Pancreas (tissue), 10 donors: ENCODE measurements at regions not wholly inside any gene's neighbourhood (a gene's known extent, or its start where the extent isn't known, plus 50 kb on each side); places are given as distances from the start of the nearest gene placed in this dataset.
"Not testable (repeated sequence)": the region's sequence is repeated elsewhere in the genome, so short reads cannot be mapped to it uniquely, and the experiment has no call there.

Experiments
- ATAC-seq, 4 donors: fragments of 200-7000 bp; cut with Tn5 transposase; one replicate each; pipeline versions ENCODE4 v1.8.0 to v1.9.1; 2020; ENCODE audit warnings: mild to moderate bottlenecking in 4 of 4, moderate library complexity in 4 of 4
- DNase-seq, 6 donors: peaks; one replicate each; pipeline ENCODE4 v3.0.0-alpha.2; 2020
- FAIRE-seq: peaks from 2 replicates; lab custom pipeline; 2012; peaks lifted over from hg19 to GRCh38; lab: Jason Lieb, UNC
- H3K27ac ChIP-seq, 4 donors: fragments of 200-600 bp; sonication (generic); 1 replicate in 3 of 4; 2 replicates in 1 of 4; pipeline versions ENCODE4 v1.5.0 to v1.8.0; 2020
- H3K27me3 ChIP-seq, 4 donors: fragments of 200-600 bp; one replicate each; pipeline ENCODE4 v1.8.0; 2021
- H3K36me3 ChIP-seq, 3 donors: fragments of 200-600 bp; sonication (generic) in 1 of 3; one replicate each; pipeline versions ENCODE4 v1.5.0 to v1.8.0; 2020 to 2021
- H3K4me1 ChIP-seq, 3 donors: fragments of 200-600 bp; one replicate each; pipeline ENCODE4 v1.8.0; 2021
- H3K4me3 ChIP-seq, 4 donors: fragments of 200-600 bp; sonication (generic) in 2 of 4; one replicate each; pipeline versions ENCODE4 v1.5.0 to v1.8.0; 2020 to 2021
- H3K9me3 ChIP-seq, 4 donors: fragments of 200-600 bp; one replicate each; pipeline ENCODE4 v1.8.0; 2021
- WGBS, 2 donors: extraction: QIAGEN DNeasy Blood & Tissue Kit; methylation state at CpG; one replicate each; pipeline ENCODE4 v1.1.7; 2013; 5-methylcytosine and 5-hydroxymethylcytosine counted together
- intact Hi-C, 3 donors: fragments of 100-400 bp; cut with DNase I; formaldehyde crosslinking; loops; one replicate each; pipeline versions ENCODE4 v1.11.1 to v1.14.2; 2022
- TF ChIP-seq, protein P1 (sequence below), 4 donors: fragments of 200-600 bp; sonication (generic) in 3 of 4; IDR thresholded peaks; one replicate each; pipeline versions ENCODE4 v1.5.0 to v1.8.0; 2021; ENCODE audit warnings: antibody characterized with exemption in 4 of 4
- donor health status: healthy with polysubstance abuse.
- donor health status: DM: no; HTN: no; CAD: no; lungs with moderate emphysema.
- donor health status: DM: no; HTN: no; CAD: no.
- donor health status: control.
- donor health status: control.
- donor health status: Bipolar disorder and iron deficiency.
- donor health status: DM: yes; HTN: yes; CAD: no.
- donor health status: DM: no; HTN: no; CAD: no.
- donor health status: DM: no; HTN: no; CAD: no.
- donor health status: DM: yes; HTN: yes; CAD: no.

DNA sequence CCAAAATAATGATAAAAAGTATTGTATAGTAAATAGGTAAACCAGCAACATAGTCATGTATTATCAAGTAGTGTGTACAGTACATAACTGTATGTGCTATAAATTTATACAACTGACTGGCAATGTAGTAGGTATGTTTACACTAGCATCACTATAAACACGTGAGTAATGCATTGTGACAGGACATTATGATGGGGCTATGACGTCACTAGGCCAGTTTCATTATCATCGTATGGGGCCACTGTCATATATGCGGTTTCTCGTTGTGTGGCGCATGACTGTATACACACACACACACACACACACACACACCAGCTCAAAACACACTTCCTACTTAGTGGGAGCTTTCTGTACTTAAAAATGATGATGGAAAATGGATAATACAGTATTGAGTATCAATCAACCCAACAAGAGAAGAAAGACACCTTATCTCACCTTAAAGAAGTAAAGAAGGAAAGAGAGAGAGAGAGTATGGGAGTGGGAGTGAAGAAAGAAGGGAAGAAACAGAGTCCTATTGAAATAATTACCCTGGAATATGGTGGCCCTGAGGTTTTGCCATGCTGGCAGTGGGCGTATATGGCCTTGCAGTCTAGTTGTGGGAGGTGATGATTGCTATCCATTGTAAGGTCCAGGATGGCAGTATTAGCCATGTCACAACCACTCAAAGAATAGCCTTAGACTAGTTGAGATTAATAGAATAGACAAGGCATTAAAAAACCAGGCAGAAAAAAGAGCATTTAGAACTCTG lies 186.4 kb upstream of the ZNF521 start:
- no peak for FAIRE-seq
- DNase-seq, result no peak
- TF ChIP-seq, protein P1, sequence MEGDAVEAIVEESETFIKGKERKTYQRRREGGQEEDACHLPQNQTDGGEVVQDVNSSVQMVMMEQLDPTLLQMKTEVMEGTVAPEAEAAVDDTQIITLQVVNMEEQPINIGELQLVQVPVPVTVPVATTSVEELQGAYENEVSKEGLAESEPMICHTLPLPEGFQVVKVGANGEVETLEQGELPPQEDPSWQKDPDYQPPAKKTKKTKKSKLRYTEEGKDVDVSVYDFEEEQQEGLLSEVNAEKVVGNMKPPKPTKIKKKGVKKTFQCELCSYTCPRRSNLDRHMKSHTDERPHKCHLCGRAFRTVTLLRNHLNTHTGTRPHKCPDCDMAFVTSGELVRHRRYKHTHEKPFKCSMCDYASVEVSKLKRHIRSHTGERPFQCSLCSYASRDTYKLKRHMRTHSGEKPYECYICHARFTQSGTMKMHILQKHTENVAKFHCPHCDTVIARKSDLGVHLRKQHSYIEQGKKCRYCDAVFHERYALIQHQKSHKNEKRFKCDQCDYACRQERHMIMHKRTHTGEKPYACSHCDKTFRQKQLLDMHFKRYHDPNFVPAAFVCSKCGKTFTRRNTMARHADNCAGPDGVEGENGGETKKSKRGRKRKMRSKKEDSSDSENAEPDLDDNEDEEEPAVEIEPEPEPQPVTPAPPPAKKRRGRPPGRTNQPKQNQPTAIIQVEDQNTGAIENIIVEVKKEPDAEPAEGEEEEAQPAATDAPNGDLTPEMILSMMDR (IDR thresholded peaks at IDR 0.05), result no peak
- Histone ChIP-seq H3K36me3 (no peaks in the 10 kb centered on the region), H3K27ac (no peak overlapping the region), H3K4me1 (no peaks in the 10 kb centered on the region), H3K27me3 (no peaks in the 10 kb centered on the region), H3K4me3 (no peak overlapping the region), H3K9me3 (no peaks in the 10 kb centered on the region)
- 70 to 83% methylated on average over 7 of the region's 7 CpGs for WGBS, 2 donors
- intact Hi-C loops, result no loop called here
- ATAC-seq, result no peak

DNA sequence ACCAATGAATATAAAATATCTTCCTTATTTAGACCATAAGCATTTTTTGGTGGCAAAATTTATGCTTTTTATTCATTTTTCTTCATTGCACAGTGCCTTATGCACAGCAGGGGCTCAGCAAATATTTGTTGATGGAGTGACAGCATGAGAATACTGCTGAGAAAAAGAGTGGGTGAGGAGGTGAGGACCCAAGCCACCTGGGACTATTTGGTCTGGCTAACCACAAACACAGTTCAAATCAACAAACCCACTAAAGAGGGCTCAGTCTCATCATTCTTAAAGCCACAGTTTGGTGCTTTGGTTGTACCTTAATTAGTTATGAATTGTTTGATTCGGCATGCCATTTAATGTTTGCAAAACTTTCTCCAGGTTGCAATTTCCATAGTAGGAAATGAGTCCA lies 183.5 kb upstream of the ZNF521 start:
- H3K27ac ChIP-seq, result no peak overlapping the region
- no peaks in the 10 kb centered on the region for H3K27me3 ChIP-seq
- DNase-seq (no peak), FAIRE-seq (no peak), ATAC-seq (no peak)
- no peaks in the 10 kb centered on the region for H3K9me3 ChIP-seq
- H3K4me1 ChIP-seq, result no peaks in the 10 kb centered on the region
- TF ChIP-seq, protein P1 (IDR thresholded peaks at IDR 0.05), result no peak
- WGBS, 2 donors, result 64 to 72% methylated on average over 1 of the region's 1 CpG
- intact Hi-C loops, result no loop called here
- no peak overlapping the region for H3K4me3 ChIP-seq
- H3K36me3 ChIP-seq, result no peaks in the 10 kb centered on the region

DNA sequence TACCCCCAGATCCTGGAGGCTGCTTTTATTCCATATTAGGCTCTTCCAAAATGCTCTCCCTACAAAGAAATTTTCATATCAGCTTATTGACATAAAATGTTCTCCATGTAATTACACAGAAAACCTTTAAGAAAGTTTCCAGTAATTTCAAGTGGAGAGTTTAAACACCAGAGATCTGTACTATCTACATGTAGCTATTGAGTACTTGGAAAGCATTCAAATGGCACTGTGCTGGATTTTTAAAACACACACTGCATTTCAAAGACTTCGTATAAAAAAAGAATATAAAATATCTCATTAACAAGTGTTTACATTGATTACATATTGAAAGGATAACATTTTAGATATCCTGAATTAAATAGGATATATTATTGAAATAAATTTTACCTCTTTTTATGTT lies 182.4 kb upstream of the ZNF521 start:
- Histone ChIP-seq H3K9me3 (no peaks in the 10 kb centered on the region), H3K27ac (no peak overlapping the region), H3K4me3 (no peak overlapping the region), H3K36me3 (no peaks in the 10 kb centered on the region), H3K27me3 (peaks cover 0 to 2% (median 0%) of the 10 kb centered on the region in 4 donors), H3K4me1 (no peaks in the 10 kb centered on the region)
- TF ChIP-seq, protein P1 (IDR thresholded peaks at IDR 0.05), result no peak
- 24 to 39% methylated on average over 1 of the region's 1 CpG for WGBS, 2 donors
- FAIRE-seq (no peak), ATAC-seq (no peak), DNase-seq (no peak)
- intact Hi-C loops, result no loop called here

DNA sequence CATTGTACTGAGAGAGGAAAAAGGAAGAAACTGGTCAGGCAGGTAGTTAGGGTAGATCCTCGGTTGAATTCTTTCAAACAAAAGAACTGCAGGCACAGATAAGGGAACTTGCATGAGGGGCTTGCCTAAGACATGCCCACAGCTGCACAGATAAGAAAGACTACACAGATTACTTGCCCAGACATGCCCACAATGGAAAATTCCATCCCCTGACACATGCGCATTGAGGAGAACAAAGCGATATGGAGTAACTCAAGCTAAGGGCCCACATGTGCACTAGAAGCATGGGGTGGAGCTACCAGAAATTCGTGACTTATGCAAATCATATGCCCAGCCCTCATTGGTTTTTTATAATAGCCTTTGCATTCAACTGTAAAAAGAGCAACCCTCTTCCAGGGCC lies 181.3 kb upstream of the ZNF521 start:
- Histone ChIP-seq H3K27ac (no peak overlapping the region), H3K9me3 (no peaks in the 10 kb centered on the region), H3K4me3 (no peak overlapping the region), H3K36me3 (no peaks in the 10 kb centered on the region), H3K27me3 (peaks cover 0 to 7% (median 0%) of the 10 kb centered on the region in 4 donors), H3K4me1 (no peaks in the 10 kb centered on the region)
- TF ChIP-seq, protein P1 (IDR thresholded peaks at IDR 0.05), result no peak
- 65 to 66% methylated on average over 4 of the region's 4 CpGs for WGBS, 2 donors
- ATAC-seq (no peak), DNase-seq (no peak), FAIRE-seq (no peak)
- intact Hi-C loops, result no loop called here

DNA sequence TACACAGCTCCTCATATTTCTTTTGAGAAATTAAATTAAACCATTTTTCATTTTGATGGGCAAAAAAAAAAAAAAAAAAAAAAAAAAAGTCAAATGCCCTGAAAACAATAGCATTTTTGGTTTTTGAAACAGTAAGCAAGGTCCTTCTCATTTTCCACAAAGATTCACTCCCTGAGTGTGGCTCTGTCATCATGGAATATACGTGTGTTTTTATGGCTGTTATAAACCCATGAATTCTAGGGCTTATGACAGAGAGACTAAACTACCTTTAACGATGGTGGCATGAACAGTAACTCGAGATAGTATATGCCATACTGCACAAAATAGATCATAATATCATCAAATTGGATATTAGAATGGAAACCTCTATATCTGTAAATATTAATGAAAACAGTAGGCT lies 179.2 kb upstream of the ZNF521 start:
- Histone ChIP-seq H3K4me1 (no peaks in the 10 kb centered on the region), H3K36me3 (no peaks in the 10 kb centered on the region), H3K9me3 (no peaks in the 10 kb centered on the region), H3K27me3 (peaks cover 0 to 7% (median 0%) of the 10 kb centered on the region in 4 donors), H3K4me3 (no peak overlapping the region), H3K27ac (no peak overlapping the region)
- no peak for FAIRE-seq
- TF ChIP-seq, protein P1 (IDR thresholded peaks at IDR 0.05), result no peak
- WGBS, 2 donors, result 41 to 52% methylated on average over 3 of the region's 3 CpGs
- intact Hi-C loops, result no loop called here
- no peak for DNase-seq
- no peak for ATAC-seq

DNA sequence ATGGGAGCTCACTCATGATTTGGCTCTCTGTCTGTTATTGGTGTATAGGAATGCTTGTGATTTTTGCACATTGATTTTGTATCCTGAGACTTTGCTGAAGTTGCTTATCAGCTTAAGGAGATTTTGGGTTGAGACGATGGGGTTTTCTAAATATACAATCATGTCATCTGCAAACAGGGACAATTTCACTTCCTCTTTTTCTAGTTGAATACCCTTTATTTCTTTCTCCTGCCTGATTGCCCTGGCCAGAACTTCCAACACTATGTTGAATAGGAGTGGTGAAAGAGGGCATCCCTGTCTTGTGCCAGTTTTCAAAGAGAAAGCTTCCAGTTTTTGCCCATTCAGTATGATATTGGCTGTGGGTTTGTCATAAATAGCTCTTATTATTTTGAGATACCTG lies 173.8 kb upstream of the ZNF521 start:
- H3K9me3 ChIP-seq, H3K36me3 ChIP-seq, H3K27ac ChIP-seq, FAIRE-seq, intact Hi-C loops, ATAC-seq, H3K4me3 ChIP-seq, H3K27me3 ChIP-seq, DNase-seq, H3K4me1 ChIP-seq: not testable (repeated sequence)
- whole genome bisulfite sequencing, 2 donors, result 55 to 83% methylated on average over 1 of the region's 1 CpG
